ENCODE measurements at regions not wholly inside any gene's neighbourhood (a gene's known extent, or its start where the extent isn't known, plus 50 kb on each side); places are given as distances from the start of the nearest gene placed in this dataset.
"Not testable (repeated sequence)": the region's sequence is repeated elsewhere in the genome, so short reads cannot be mapped to it uniquely, and the experiment has no call there.

- ATAC-seq, result no peak
These were observed 111.4 kb upstream of the CPHXL start for GRCh38 chr16:75837681-75838080.

GRCh38 chr16:75841517-75841916 lies 115.2 kb upstream of the CPHXL start:
- no peak for ATAC-seq

GRCh38 chr16:75847172-75847571 lies 120.9 kb upstream of the CPHXL start:
- no peak for ATAC-seq

GRCh38 chr16:75854152-75854551 lies 127.9 kb upstream of the CPHXL start:
- ATAC-seq, result no peak

DNA sequence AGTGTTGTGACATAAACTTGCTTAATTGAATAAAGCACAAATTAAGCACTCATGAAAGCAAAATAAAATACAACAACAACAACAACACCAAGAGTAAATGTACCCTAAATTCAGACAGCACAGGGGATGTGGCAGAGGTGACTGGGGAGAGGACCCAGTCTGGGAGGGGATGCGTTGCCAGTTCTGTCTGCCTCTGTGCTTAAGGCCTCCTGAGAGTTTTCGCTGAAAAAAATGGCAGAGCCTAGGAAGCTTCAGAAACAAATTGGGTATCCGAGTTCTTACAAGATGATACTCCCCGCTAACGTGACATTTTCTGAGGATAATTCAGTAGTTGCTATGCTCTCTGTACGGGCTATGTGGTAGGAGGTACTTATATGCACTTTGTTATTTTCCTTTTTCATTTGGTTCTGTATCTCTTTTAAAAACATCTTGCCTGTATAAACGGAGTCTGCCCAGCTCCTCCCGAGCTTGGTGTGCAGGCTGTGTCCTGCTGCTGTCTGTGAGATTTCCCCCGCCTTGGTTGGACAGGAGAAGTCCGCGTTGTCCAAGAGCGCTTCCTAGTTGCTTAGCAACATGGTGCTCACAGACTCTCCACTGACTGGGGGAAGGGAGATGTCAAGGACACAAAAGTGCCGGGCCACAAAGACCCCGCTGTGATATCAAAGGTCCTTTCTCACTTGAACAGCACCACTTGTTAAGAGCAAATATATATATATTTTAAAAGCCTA lies 134.2 kb upstream of the CPHXL start:
- ATAC-seq, result no peak

- ATAC-seq, result no peak
These were observed 135.2 kb upstream of the CPHXL start for GRCh38 chr16:75861311-75862097.

- no peak for ATAC-seq
These were observed 135.8 kb upstream of the CPHXL start for GRCh38 chr16:75862098-75862386.

DNA sequence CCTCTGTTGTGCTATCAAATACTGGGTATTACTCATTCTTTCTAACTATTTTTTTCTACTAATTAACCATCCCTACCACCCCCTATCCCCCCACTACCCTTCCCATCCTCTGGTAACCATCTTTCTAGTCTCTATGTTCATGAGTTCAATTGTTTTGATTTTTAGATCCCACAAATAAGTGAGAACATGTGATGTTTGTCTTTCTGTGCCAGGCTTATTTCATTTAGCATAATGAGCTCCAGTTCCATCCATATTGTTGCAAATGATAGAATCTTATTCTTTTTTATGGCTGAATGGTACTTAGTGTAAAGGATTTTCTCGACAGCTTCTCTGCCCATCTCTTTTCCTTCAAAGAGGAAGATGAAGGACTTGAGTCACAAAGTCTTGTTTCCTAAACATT lies 138.0 kb upstream of the CPHXL start:
- ATAC-seq, result no peak

DNA sequence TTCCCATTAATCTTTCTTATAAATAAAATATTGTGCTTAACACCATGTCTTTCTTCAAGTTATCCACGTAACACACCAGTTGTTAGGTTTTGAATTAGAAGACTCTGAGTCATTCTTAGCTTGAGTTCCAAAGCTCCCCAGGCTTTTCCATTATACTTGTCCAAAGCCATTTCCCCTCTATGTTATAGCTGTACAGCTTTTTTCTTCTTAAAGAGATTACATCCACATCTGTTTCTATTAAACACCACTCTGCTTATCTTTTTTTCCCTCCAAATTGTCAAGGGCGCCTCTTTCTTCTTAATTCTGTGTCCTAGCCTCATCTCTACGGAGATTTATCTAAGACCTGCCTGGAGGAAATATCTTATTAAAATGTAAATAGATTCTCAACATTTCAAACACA lies 139.4 kb upstream of the CPHXL start:
- ATAC-seq, result no peak

DNA sequence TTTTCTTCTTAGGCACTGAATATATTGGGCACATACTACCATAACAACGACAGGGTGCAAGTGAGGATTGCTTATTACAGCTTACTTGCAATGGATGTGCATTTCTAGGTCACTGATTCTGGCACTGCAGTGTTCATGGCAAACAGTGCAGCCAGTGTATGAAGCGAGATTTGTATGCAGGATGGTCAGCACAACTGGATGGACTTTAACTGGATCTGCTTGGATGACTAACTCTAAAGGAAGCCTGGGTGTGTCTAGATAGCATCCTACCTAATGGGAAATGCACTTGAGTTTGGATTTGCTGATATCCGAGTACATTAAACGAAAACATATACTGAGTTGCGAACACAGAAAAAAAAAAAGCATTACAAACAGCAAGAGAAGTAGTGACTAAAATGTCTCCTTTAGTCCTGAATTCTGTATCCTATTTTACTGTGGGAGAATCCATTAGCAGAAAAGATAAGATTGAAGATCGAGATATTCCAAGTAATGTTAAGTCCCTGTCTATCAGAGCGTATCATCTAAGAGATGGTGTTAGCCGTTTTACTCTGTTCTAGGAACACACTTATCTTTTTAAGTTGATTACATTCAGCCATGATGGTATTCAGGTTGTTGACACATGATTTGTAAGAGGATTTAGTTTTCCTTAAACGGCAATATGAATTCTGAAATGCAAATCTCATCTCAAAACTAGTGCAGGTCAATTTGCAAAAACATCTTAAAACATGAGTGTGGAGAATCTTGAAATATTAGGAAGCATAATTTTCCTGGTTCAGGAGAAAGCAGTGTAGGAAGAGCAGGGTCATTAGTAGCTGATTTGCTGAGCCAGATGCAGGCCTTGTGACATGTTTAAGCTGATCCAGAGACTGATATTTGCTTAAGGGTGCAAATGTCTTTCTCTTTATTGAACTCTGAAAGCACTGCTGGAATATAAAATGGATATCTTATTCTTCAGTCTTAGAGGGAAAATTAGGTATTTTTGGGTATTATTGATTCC lies 142.6 kb upstream of the CPHXL start:
- no peak for ATAC-seq

GRCh38 chr16:75881280-75881679 lies 155.0 kb upstream of the CPHXL start:
- not testable (repeated sequence) for ATAC-seq

GRCh38 chr16:75899163-75899562 lies 172.9 kb upstream of the CPHXL start:
- no peak for ATAC-seq

DNA sequence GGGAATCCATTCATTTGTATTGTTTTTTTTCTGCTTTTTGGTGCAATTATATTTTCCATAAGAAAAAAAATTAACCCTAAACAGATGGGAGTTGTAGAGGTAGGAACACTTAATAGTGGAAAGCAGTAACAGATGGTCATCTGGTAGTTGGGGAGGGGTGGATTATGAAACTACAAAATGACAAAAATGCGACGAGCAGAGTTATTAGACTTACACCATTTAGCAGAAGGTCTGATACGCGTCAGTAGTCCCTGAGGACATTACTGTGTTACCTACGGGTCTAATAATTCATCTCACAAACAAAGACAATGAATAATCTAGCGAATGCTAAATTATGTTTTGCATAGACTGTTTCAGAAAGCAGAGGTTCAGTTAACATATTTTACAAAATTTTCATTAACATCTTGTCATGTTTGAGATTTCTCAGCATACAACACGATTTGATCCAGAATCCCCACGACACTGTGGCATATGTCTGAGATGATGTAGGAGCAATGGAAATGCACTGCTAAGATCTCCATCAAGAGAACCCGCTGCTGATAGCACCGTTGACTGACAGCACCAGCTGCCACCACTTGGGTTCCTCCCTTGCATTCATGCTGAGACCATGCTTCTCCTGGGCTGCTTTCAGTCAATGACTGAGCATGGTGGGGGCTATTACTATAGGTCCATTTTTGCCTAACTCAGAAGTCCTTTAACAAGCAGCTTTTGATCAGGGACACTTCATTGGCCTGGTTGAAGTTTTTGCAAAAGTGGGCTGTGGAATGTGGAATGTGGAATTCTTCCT lies 182.2 kb upstream of the CPHXL start:
- no peak for ATAC-seq

- no peak for ATAC-seq
These were observed 183.5 kb upstream of the CPHXL start for GRCh38 chr16:75909746-75910145.

- ATAC-seq, result no peak
These were observed 185.6 kb upstream of the CPHXL start for GRCh38 chr16:75911896-75912295.

- no peak for ATAC-seq
These were observed 187.7 kb upstream of the CPHXL start for GRCh38 chr16:75913958-75914357.

GRCh38 chr16:75916451-75916850 lies 190.2 kb upstream of the CPHXL start:
- no peak for ATAC-seq

GRCh38 chr16:75918109-75918508 lies 191.8 kb upstream of the CPHXL start:
- ATAC-seq, result no peak

- no peak for ATAC-seq
These were observed 193.4 kb upstream of the CPHXL start for GRCh38 chr16:75919664-75920063.

GRCh38 chr16:75921281-75921680 lies 195.0 kb upstream of the CPHXL start:
- no peak for ATAC-seq

- ATAC-seq, result no peak
These were observed 196.0 kb upstream of the CPHXL start for GRCh38 chr16:75922250-75922649.

GRCh38 chr16:75924397-75924796 lies 198.1 kb upstream of the CPHXL start:
- ATAC-seq, result no peak
